HG03432 (cell line): ENCODE measurements at regions not wholly inside any gene's neighbourhood (a gene's known extent, or its start where the extent isn't known, plus 50 kb on each side); places are given as distances from the start of the nearest gene placed in this dataset.

Experiments
- ATAC-seq: cut with Tn5 transposase; IDR thresholded peaks from one replicate; pipeline ENCODE4 v1.9.1; 2021; ENCODE audit warnings: mild to moderate bottlenecking, moderate library complexity; ENCODE audit not compliant: unreplicated experiment

DNA sequence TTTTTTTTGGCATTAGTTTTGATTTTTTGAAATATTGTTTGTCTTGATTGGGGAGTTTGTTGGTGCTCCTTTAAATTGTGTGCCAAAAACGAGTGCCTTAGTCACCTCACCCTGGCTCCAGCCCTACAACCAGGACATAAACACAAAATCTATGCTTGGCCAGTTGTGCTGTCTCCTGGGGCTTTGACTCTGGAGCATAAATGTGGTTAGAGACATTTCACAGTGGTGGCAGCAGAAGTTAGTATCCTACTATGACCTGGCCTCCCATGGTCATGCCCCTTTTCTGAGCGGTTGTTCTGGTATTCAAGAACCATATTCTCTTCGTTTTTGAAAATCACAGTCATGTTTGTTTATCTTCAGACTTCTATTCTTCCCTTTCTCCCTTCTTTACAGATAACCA is 70.7 kb upstream of the PSMA6 start:
- ATAC-seq: no peak

DNA sequence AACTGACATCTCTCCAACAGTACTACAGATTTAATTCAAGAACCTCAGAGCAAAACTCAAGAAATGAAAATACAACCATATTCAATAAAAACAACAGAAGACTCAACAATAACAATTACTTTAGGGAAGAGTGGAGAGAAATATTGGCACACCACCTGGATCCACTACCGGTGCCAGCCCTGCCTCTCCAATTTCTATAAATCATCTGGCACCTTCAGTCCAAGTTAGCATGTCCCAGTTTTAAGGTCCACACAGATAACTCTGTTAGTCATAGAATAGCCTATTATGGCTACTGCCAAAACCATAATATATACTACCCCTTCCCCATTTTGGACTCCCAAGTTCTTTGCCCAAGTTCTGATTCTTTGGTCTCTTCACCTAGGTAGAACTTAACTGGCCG is 69.9 kb upstream of the PSMA6 start:
- ATAC-seq: no peak

DNA sequence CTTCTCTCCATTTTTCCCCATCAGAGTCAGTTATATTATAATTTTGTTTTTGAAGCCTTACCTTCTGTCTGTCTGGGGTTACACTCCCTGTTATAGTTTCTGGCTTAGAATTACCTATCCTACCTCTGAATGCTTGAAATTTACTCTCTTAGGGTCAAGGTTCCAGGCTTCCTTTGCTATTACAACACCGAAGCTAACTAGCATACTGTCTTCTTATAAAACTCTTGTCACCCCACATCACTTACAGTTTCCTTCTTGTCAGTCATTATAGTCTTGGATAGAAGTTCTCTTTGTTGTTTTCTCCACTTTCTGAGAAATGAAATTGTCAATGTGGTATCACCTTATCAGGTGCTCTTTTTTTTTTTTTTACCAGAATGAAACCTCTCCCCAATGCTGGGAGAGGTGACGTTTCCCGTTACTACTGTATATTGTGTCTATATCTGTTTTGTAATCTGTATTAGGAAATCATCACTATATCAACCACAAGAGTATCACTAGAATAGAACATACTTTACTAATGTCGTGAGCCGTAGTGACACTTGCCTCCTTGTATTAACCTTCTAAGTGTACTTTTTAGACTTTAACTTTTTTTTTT is 69.2 kb upstream of the PSMA6 start:
- no peak for ATAC-seq

DNA sequence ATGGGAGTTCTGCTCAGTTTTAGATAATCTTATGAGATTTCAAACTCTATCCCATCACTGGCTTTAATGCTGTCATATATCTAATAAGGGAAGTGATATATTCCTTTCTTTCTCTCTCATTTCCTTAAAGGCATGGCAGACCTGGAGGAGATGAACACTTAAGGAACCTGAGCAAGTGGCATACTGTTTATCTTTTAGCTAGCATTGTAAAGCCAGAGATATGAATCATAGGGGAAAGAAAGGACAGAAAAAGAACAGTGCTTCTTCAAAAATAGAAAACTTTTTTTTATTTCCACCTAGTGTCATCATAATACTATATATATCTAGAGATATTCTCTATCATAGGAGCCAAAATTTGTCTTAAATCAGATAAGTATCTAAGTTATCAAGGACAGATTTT is 68.3 kb upstream of the PSMA6 start:
- no peak for ATAC-seq

DNA sequence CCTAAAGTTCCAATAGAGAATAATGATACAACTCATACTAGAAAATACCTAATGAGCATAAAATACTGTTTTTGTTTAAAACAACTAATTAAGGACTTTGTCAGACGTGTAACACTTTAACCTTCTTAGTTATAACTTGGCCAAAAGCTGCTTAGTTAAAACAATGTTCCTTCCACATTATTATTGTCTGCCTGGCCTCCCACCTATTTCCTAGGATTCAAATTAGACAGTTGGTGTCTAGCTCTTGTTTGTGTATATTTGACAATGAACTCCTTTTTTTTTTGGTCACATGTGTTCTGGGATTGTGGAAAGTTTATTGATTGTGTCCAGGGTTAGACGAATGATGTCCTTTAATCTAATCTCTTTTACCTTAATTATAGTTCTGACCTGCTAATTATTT is 67.6 kb upstream of the PSMA6 start:
- no peak for ATAC-seq

DNA sequence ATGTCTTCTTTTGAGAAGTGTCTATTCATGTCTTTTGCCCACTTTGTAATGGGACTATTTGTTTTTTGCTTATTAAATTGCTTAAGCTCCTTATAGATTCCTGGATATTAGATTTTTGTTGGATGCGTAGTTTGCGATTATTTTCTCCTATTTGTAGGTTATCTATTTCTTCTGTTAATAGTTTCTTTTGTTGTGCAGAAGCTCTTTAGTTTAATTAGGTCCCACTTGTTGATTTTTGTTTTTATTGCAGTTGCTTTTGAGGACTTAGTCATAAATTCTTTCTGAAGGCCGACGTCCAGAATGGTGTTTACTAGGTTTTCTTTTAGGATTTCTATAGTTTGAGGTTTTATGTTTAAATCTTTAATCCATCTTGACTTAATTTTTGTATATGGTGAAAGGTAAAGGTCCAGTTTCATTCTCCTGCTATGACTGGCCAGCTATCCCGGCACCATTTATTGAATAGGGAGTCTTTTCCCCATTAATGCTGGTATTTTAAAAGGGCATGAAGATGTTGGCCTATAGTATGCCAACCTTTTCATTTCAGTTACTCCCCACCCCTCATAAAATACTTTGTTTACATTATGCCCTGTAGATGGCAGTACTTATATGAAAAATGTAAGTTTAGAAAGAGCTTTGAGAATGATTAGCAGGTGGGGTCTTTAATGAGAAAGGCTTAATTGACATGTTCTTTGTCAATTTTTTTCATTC is 62.9 kb upstream of the PSMA6 start:
- no peak for ATAC-seq

DNA sequence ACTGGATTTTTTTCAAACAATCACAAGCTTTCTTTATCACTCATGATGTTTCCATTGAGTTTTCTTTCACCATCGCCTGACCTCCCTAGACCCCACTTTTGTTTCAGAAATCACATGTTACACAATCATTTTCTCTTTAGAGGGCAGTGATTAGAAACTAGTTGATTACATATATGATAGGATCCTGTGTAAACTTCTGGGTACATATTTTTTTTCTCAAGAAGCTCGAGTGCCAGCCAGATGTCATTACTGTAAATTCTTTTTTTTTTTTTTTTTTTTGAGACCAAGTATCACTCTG is 62.4 kb upstream of the PSMA6 start:
- ATAC-seq: no peak

DNA sequence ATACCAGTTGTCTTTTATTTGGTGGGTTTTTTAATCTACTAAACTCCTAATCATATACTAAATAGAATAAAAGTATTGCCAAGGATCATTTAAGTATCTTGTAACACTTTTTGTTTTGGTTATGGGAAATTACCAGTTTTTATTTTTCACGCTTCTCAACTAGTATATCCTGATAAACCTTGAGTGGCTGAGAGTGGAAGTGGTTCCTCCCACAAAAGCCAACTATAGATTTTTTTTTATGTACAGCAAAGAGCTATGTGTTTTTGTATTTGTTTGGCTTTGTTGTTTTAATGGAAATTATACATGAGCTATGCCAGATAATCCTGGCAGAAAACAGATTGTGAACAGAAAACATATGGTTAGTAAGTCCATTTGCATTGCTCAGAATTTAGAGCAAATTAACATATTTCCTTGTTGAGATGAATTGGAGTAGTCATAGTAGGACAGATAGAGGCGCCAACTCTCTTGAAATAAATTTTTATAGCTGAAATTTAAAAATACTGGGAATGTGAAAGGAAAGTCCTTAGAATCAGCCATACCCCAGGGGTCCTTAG is 60.9 kb upstream of the PSMA6 start:
- no peak for ATAC-seq

DNA sequence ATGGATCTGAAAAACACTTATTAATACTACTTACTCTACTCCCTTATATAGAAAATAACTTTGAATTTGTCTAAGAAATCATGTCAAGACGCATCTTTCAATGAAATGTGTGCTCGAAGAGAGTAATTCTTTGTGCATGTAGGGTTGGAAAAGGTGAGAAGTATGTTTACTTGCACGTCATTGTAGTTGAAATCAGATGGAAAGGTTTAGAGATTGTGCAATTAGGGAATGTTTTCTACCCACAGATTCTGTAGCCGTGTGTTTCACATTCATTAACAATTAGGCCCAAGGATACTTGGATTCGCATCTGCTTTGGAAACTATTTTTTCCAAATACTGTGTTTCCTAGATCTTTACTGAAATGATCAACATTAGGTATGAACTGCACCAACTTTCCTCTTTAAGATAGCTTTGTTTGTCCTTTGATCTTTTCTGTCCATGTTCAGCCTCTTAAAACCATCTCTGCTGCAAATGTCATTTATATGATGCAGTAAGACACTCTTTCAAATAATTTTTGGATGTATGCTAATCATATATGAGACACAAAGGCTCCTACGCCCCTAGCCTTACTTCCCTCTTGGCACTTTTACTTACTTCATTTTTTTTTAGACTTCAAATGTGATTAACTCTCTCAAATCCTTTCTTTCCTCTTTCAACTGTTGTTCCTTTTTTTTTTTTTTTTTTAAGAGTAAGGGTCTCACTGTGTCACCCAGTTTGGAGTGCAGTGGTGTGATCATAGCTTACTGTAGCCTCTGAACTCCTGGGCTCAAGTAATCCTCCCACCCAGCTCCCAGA is 58.0 kb upstream of the PSMA6 start:
- no peak for ATAC-seq

DNA sequence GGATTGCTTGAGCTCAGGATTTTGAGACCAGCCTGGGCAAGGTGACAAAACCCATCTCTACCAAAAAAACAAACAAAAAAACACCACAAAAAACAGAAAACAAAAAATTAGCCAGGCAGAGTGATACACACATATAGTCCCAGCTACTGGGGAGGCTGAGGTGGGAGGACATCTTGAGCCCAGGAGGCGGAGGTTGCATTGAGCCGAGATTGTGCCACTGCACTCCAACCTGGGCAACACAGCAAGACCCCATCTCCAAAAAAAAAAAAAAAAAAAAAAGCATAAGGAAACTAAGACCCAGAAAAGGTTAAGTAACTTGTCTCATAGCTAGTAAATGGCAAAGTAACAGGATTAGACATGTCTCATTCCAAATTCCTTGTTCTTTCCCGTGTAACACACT is 56.3 kb upstream of the PSMA6 start:
- ATAC-seq: no peak

DNA sequence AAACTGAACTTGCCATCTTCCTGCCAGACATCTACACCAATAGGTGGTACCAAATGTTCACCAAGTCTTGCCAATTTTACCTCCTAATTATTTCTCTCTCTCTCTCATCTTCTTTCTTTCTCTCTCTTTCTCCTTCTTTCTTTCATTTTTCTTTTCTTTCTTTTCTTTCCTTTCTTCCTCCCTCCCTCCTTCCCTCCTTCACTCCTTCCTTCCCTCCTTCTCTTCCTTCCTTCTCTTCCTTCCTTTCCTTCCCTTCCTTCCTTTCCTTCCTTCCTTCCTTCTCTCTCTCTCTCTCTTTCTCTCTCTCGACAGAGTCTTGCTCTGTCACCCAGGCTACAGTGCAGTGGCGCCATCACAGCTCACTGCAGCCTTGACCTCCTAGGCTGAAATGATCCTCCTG is 55.4 kb upstream of the PSMA6 start:
- ATAC-seq: no peak

DNA sequence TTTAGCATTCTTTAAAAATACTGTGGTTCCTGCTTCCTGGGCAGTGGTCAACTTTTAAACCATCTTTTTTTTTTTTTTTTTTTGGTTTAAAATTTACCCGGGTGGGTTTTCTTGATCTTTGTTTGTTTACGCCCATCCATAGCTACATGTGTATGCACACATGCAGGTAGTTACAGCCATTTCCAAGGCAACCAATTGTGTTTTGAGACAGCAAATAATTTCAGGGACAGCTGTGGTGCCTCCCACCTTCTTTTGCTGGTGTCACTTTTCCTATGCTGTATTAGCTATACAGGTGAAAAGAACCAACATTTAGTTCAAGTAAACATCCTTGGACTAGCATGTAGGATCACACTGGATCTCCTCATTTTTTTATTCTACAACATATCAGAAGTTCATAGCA is 52.0 kb upstream of the PSMA6 start:
- no peak for ATAC-seq
